PC-3 (cell line): ENCODE measurements at regions not wholly inside any gene's neighbourhood (a gene's known extent, or its start where the extent isn't known, plus 50 kb on each side); places are given as distances from the start of the nearest gene placed in this dataset.

Experiments
- EZH2 ChIP-seq: fragments of 300-600 bp; sonication (generic); IDR thresholded peaks from one replicate; pipeline ENCODE4 v1.6.1; 2017; ENCODE audit warnings: antibody characterized with exemption, mild to moderate bottlenecking, low read length; ENCODE audit not compliant: unreplicated experiment
- EZH2phosphoT487 ChIP-seq: fragments of 300-600 bp; sonication (generic); IDR thresholded peaks from 2 replicates; pipeline ENCODE4 v1.6.1; 2018; ENCODE audit warnings: mild to moderate bottlenecking, antibody characterized with exemption, low read length, borderline replicate concordance
- TF ChIP-seq, protein P1 (sequence below): fragments of 300-600 bp; sonication (generic); conservative IDR thresholded peaks from 2 replicates; pipeline ENCODE4 v1.5.1; 2017; ENCODE audit warnings: antibody characterized with exemption, low read depth, mild to moderate bottlenecking, low read length

DNA sequence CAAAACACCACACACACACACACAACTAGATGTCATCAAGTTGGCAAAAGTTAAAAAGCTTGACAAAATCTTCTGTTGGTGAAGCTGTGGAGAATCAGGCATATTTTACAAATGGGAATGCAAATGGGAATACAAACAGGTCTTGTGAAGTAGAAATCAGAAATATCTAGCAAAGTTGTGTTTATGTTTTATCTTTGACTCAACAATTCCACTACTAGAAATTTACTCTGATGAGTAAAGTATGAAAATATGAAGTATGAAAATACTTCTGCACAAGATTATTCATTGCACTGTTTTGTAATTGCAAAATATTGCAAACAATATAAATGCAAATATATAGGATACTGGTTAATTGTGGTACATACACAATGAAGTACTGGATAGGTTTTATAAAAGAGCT, 1166.0 kb upstream of the GJE1 start:
- TF ChIP-seq EZH2 = no peak
- TF ChIP-seq, protein P1, sequence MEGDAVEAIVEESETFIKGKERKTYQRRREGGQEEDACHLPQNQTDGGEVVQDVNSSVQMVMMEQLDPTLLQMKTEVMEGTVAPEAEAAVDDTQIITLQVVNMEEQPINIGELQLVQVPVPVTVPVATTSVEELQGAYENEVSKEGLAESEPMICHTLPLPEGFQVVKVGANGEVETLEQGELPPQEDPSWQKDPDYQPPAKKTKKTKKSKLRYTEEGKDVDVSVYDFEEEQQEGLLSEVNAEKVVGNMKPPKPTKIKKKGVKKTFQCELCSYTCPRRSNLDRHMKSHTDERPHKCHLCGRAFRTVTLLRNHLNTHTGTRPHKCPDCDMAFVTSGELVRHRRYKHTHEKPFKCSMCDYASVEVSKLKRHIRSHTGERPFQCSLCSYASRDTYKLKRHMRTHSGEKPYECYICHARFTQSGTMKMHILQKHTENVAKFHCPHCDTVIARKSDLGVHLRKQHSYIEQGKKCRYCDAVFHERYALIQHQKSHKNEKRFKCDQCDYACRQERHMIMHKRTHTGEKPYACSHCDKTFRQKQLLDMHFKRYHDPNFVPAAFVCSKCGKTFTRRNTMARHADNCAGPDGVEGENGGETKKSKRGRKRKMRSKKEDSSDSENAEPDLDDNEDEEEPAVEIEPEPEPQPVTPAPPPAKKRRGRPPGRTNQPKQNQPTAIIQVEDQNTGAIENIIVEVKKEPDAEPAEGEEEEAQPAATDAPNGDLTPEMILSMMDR = no peak
- TF ChIP-seq EZH2phosphoT487 = no peak
